LHCN-M2 (cell line): ENCODE measurements at regions not wholly inside any gene's neighbourhood (a gene's known extent, or its start where the extent isn't known, plus 50 kb on each side); places are given as distances from the start of the nearest gene placed in this dataset.

Experiments
- DNase-seq: peaks from one replicate; pipeline ENCODE4 v3.0.0-alpha.2; 2012; ENCODE audit warnings: low read depth

- DNase-seq = no peak
Measured at GRCh38 chr6:1514078-1514477, 95.6 kb upstream of the FOXC1 start.

GRCh38 chr6:1515280-1515679 is 94.4 kb upstream of the FOXC1 start:
- DNase-seq = no peak

GRCh38 chr6:1515781-1516180 is 93.9 kb upstream of the FOXC1 start:
- DNase-seq = no peak

GRCh38 chr6:1516742-1517520 is 92.8 kb upstream of the FOXC1 start:
- DNase-seq = no peak

GRCh38 chr6:1518855-1519254 is 90.9 kb upstream of the FOXC1 start:
- no peak for DNase-seq

GRCh38 chr6:1519597-1519996 is 90.1 kb upstream of the FOXC1 start:
- DNase-seq = no peak

- DNase-seq = no peak
Measured at GRCh38 chr6:1522779-1523178, 86.9 kb upstream of the FOXC1 start.

- DNase-seq = peak; percentile 36
Measured at GRCh38 chr6:1524040-1524480, 85.7 kb upstream of the FOXC1 start.

GRCh38 chr6:1525364-1526038 is 84.2 kb upstream of the FOXC1 start:
- no peak for DNase-seq

- DNase-seq = no peak
Measured at GRCh38 chr6:1526398-1527072, 83.2 kb upstream of the FOXC1 start.

GRCh38 chr6:1527073-1527457 is 82.7 kb upstream of the FOXC1 start:
- peak; percentile 37 for DNase-seq

GRCh38 chr6:1535295-1535694 is 74.4 kb upstream of the FOXC1 start:
- no peak for DNase-seq

- no peak for DNase-seq
Measured at GRCh38 chr6:1536526-1537429, 72.9 kb upstream of the FOXC1 start.

GRCh38 chr6:1538369-1538768 is 71.3 kb upstream of the FOXC1 start:
- DNase-seq = no peak

GRCh38 chr6:1538810-1539478 is 70.8 kb upstream of the FOXC1 start:
- DNase-seq = no peak

- DNase-seq = no peak
Measured at GRCh38 chr6:1540864-1541521, 68.7 kb upstream of the FOXC1 start.

- DNase-seq = no peak
Measured at GRCh38 chr6:1542335-1542734, 67.4 kb upstream of the FOXC1 start.

GRCh38 chr6:1542764-1543163 is 67.0 kb upstream of the FOXC1 start:
- no peak for DNase-seq

GRCh38 chr6:1544000-1544399 is 65.7 kb upstream of the FOXC1 start:
- no peak for DNase-seq

- DNase-seq = no peak
Measured at GRCh38 chr6:1544603-1545002, 65.1 kb upstream of the FOXC1 start.

GRCh38 chr6:1545654-1546053 is 64.1 kb upstream of the FOXC1 start:
- DNase-seq = no peak
